HG02623 (cell line): ENCODE measurements at regions not wholly inside any gene's neighbourhood (a gene's known extent, or its start where the extent isn't known, plus 50 kb on each side); places are given as distances from the start of the nearest gene placed in this dataset.

Source experiments
- ATAC-seq: cut with Tn5 transposase; IDR thresholded peaks from one replicate; pipeline ENCODE4 v1.9.1; 2021; ENCODE audit warnings: moderate library complexity; ENCODE audit not compliant: unreplicated experiment

DNA sequence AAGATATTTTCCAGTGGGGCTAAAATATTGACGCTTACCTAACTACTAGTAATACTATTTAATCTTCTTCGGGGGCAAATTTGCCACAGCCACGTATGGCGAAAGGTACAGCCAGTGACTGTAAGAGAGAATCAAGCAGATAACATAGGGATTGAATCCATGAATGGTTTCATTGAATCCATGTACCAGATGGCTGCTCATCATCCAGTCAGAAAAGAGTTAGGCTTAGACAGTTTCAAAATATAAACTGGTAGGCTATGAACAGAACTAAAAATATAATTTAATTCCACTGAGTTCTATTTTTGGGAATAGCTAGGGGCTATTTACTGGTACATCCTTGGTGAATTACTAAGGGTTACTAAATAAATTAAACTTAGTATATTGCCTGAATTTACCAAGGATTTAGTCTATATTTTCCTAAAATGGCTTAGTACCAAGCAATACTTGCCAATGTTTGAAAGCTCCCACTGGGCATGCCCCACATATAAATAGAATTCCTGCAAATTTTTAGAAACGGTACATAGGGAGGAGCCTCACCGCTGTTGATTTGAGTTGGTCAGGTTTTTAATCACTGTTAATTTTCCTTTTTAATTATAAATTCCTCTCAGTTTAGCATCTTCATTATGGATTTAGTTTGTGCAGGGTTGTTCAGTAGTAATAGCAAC, 55.8 kb upstream of the VLDLR start:
- no peak for ATAC-seq

DNA sequence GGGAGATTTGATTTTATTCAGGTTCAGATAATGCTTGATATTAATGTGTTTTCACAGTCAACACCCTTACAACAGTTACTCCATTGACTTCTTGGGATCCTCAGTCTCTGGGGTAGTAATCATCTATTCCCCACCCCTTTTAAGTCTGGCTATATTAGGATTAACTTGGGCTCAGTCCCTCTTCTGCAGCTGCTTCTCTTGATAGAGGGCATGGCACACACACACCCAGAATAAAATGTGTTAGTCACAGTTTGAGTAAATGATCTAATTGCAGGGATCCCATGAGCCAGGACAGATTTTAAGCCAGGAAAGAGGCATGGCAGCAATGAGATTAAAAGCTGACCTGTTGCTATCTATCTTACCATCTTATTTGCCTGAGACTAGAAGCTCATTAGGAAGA, 53.7 kb upstream of the VLDLR start:
- no peak for ATAC-seq

DNA sequence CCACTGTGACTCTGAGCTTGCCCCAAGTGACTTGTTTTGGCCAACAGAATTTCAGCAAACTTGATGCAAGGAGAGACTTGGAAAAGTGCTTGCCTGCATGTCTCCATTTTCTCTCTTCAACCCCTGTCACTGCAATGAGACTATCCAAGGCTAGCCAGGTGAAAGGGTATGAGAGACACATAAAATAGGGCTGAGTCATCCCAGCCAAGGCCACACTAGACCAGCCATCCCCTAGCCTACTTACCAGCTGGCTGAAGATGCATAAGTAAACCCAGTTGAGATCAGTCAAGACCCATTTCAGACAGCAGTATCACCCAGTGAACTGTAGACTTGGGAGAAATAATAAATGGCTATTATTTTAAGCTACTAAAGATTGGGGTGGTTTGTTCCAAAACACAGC, 52.9 kb upstream of the VLDLR start:
- no peak for ATAC-seq

DNA sequence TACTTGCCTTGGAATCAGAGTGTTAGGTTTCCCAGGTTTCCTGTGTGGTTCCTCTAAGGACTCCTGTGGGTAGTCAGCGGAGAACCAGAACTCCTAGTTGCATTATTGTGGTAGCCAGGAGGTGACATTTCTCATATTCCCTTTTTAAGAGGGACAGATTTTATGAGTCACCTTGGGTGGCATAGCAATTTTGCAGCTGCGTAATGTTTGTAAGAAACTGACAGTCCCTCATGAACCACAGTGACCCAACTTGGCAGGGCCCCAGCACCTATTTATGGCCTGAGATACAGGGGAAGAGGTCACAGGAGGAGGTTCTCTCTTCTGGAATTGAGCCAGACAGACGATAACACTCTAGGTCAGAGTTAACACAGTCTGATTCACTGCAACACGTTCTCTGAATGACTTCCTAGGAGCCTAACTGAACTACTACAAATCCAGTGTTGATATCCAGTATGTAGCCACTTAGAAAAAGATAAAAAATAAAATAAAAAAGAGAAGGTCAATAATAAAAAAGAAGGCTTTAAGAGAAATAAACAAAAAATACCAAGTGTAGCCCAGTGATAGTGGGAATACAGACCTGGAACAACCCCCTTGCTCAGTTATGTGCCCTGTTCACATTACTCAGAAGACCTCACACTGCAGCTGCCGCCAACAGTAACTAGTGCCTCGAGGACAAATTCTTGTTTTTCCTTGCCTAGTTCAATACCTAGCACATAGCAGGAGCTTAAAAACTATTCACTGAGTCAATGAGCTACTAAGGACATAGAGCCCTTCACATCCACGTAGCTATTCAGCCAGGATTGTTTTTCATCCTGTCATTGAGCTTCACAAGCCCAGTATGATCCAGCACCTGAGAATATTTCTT, 50.7 kb upstream of the VLDLR start:
- peak; percentile 65 for ATAC-seq
